IMR-90 (cell line): ENCODE measurements at regions not wholly inside any gene's neighbourhood (a gene's known extent, or its start where the extent isn't known, plus 50 kb on each side); places are given as distances from the start of the nearest gene placed in this dataset.

ENCODE experiments used
- ATAC-seq: fragments of 200-7000 bp; cut with Tn5 transposase; 2 replicates; pipeline ENCODE4 v1.9.1; 2020; ENCODE audit warnings: low read depth, mild to moderate bottlenecking, moderate library complexity
- BruUV-seq: library from RNA; stranded (reverse); fragments of 400-500 nt; replicated peaks from 2 replicates; lab custom pipeline; 2021; lab: Mats Ljungman, UMichigan
- CTCF ChIA-PET: fragments of 300-600 bp; formaldehyde crosslinking; extraction: SDS; loops from one replicate; lab custom pipeline; 2021; ENCODE audit warnings: antibody characterized with exemption; lab: Yijun Ruan, JAX
- POLR2A ChIA-PET: fragments of 300-600 bp; sonication (Branson Sonifier 250); formaldehyde crosslinking; loops from one replicate; lab custom pipeline; 2022; ENCODE audit warnings: antibody characterized with exemption; ENCODE audit not compliant: unreplicated experiment; lab: Charles Lee
- DNase-seq: peaks from one replicate; pipeline ENCODE4 v3.0.0; 2013
- H2AFZ ChIP-seq: replicated peaks from 2 replicates; pipeline ENCODE3; 2013; ENCODE audit warnings: low read length, mild to moderate bottlenecking; ENCODE audit not compliant: poor library complexity
- H2AK5ac ChIP-seq: 2 replicates; pipeline ENCODE4 v1.6.1; 2013; ENCODE audit warnings: low read depth, low read length, inconsistent platforms
- H2AK9ac ChIP-seq: replicated peaks from 2 replicates; pipeline ENCODE3; 2013; ENCODE audit warnings: mild to moderate bottlenecking, low read depth, low read length, moderate library complexity; ENCODE audit not compliant: poor library complexity
- H2BK120ac ChIP-seq: 2 replicates; pipeline ENCODE4 v1.6.1; 2013; ENCODE audit warnings: low read depth, low read length, inconsistent platforms
- H2BK15ac ChIP-seq: 3 replicates; pipeline ENCODE4 v1.6.1; 2013; ENCODE audit warnings: low read depth, low read length, inconsistent platforms
- H2BK20ac ChIP-seq: 2 replicates; pipeline ENCODE4 v1.6.1; 2013; ENCODE audit warnings: low read depth, mild to moderate bottlenecking, inconsistent platforms, low read length, moderate library complexity
- H2BK5ac ChIP-seq: 2 replicates; pipeline ENCODE4 v1.6.1; 2013; ENCODE audit warnings: mild to moderate bottlenecking, low read depth, low read length, inconsistent platforms; ENCODE audit not compliant: poor library complexity, severe bottlenecking
- H3K14ac ChIP-seq: replicated peaks from 2 replicates; pipeline ENCODE4 v1.6.1; 2013; ENCODE audit warnings: low read depth, low read length, inconsistent platforms
- H3K18ac ChIP-seq: 2 replicates; pipeline ENCODE4 v1.6.1; 2013; ENCODE audit warnings: low read depth, low read length, control low read depth
- H3K23ac ChIP-seq: 2 replicates; pipeline ENCODE4 v1.6.1; 2013; ENCODE audit warnings: low read depth, low read length, inconsistent platforms
- H3K27ac ChIP-seq: 2 replicates; pipeline ENCODE4 v1.5.1; 2013; ENCODE audit warnings: mild to moderate bottlenecking, control low read depth, low read length; ENCODE audit not compliant: insufficient read depth
- H3K27me3 ChIP-seq: 2 replicates; pipeline ENCODE4 v1.6.1; 2013; ENCODE audit warnings: low read length; ENCODE audit not compliant: control insufficient read depth, insufficient read depth
- H3K36me3 ChIP-seq: 2 replicates; pipeline ENCODE4 v1.6.1; 2013; ENCODE audit warnings: low read length, mixed read lengths; ENCODE audit not compliant: control insufficient read depth, insufficient read depth
- H3K4ac ChIP-seq: 2 replicates; pipeline ENCODE4 v1.6.1; 2013; ENCODE audit warnings: low read depth, low read length, inconsistent platforms
- H3K4me1 ChIP-seq: 2 replicates; pipeline ENCODE4 v1.6.1; 2013; ENCODE audit warnings: low read length, mixed read lengths; ENCODE audit not compliant: control insufficient read depth, insufficient read depth
- H3K4me2 ChIP-seq: 2 replicates; pipeline ENCODE4 v1.6.1; 2013; ENCODE audit warnings: low read depth, mild to moderate bottlenecking, control low read depth, low read length, moderate library complexity
- H3K4me3 ChIP-seq: 2 replicates; pipeline ENCODE4 v1.5.1; 2013; ENCODE audit warnings: low read depth, mild to moderate bottlenecking, control low read depth, low read length, moderate library complexity; ENCODE audit not compliant: insufficient read depth
- H3K56ac ChIP-seq: 2 replicates; pipeline ENCODE4 v1.6.1; 2013; ENCODE audit warnings: low read length, inconsistent platforms; ENCODE audit not compliant: insufficient read depth; ENCODE audit errors: extremely low read depth
- H3K79me1 ChIP-seq, 2 experiments: 2 replicates each; pipeline ENCODE4 v1.6.1; 2013; ENCODE audit warnings: low read length in 2 of 2, inconsistent platforms in 1 of 2, low read depth in 1 of 2
- H3K9ac ChIP-seq: 2 replicates; pipeline ENCODE4 v1.6.1; 2013; ENCODE audit warnings: low read depth, low read length, control low read depth
- H3K9me1 ChIP-seq: 2 replicates; pipeline ENCODE4 v1.6.1; 2013; ENCODE audit warnings: low read length, inconsistent platforms; ENCODE audit not compliant: insufficient read depth
- H3K9me3 ChIP-seq: 2 replicates; pipeline ENCODE4 v1.6.1; 2013; ENCODE audit warnings: low read length; ENCODE audit not compliant: control insufficient read depth, insufficient read depth
- H4K20me1 ChIP-seq: 2 replicates; pipeline ENCODE4 v1.6.1; 2013; ENCODE audit warnings: low read length, inconsistent platforms; ENCODE audit not compliant: insufficient read depth
- H4K5ac ChIP-seq: 2 replicates; pipeline ENCODE4 v1.6.1; 2013; ENCODE audit warnings: mild to moderate bottlenecking, low read depth, low read length, control low read depth
- H4K8ac ChIP-seq, 2 experiments: 2 replicates each; pipeline ENCODE4 v1.6.1; 2013; ENCODE audit warnings: low read depth in 2 of 2, low read length in 2 of 2, control low read depth in 1 of 2, inconsistent platforms in 1 of 2
- H4K91ac ChIP-seq: 2 replicates; pipeline ENCODE4 v1.6.1; 2013; ENCODE audit warnings: low read depth, low read length, inconsistent platforms; ENCODE audit not compliant: insufficient read depth
- BHLHE40 ChIP-seq: fragments of 150-350 bp; IDR thresholded peaks from 2 replicates; pipeline ENCODE4 v1.6.1; 2016; ENCODE audit warnings: mild to moderate bottlenecking, low read depth, low read length
- WGBS, 2 experiments: methylation state at CpG; one replicate each; pipeline versions ENCODE4 v1.1.5 to v1.1.7; 2013; ENCODE audit warnings: missing lambda C conversion rate in 2 of 2; ENCODE audit not compliant: insufficient read length in 1 of 2; ENCODE audit errors: extremely low coverage in 2 of 2; 5-methylcytosine and 5-hydroxymethylcytosine counted together
- dilution Hi-C: fragments of 300-500 bp; cut with HindIII; formaldehyde crosslinking; loops from one replicate; pipeline ENCODE4 v1.14.3; 2018; ENCODE audit warnings: low sequenced_read_pairs; ENCODE audit not compliant: unreplicated experiment
- in situ Hi-C: fragments of 300-500 bp; cut with MboI; formaldehyde crosslinking; loops from 3 replicates; pipeline ENCODE4 v1.14.3; 2019; ENCODE audit warnings: low sequenced_read_pairs, inconsistent platforms, mixed read lengths
- intact Hi-C: fragments of 100-400 bp; cut with micrococcal nuclease; formaldehyde crosslinking; loops from 2 replicates; pipeline ENCODE4 v1.10.0; 2022

DNA sequence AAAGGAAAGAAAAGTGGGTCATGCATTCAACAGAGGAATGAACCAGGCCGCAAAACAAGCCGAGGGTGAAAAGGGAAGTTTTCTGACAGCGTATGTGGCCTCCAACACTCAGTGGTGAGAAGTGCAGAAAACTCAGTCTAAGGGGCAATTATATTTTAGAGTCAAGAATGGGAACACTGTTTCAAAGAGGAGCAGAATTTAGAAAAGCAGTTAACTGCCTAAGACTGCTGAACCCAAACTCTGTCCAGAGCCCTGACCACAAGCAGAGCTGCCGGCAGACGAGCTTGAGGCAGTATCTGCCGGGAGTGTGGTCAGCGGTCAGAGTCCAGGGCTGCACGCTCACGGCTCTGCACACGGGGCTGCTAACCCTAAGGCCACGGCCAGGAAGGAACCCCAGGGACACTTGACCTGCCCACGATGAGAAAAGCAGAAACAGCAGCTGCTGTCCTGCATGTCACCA, 347.0 kb upstream of the ID2 start:
- Histone ChIP-seq H3K23ac (no peak overlapping the region), H4K5ac (no peak overlapping the region), H3K79me1 (no peaks in the 10 kb centered on the region), H2AFZ (no peak overlapping the region), H3K9me3 (no peaks in the 10 kb centered on the region), H3K4me3 (no peak overlapping the region), H2BK15ac (no peak overlapping the region), H4K20me1 (no peaks in the 10 kb centered on the region), H3K4ac (no peak overlapping the region), H4K91ac (no peak overlapping the region), H3K14ac (no peak overlapping the region), H3K9ac (no peak overlapping the region), H2BK20ac (no peak overlapping the region), H3K18ac (no peak overlapping the region), H2BK5ac (no peak overlapping the region), H2BK120ac (no peak overlapping the region), H3K4me1 (no peaks in the 10 kb centered on the region), H3K56ac (no peak overlapping the region), H4K8ac (no peak overlapping the region), H3K27me3 (peaks cover 2% of the 10 kb centered on the region; the same call in 1 of the 2 replicates), H2AK5ac (no peak overlapping the region), H2AK9ac (no peak overlapping the region), H3K27ac (no peak overlapping the region), H3K4me2 (no peak overlapping the region), H3K36me3 (no peaks in the 10 kb centered on the region), H3K9me1 (no peaks in the 10 kb centered on the region)
- intact Hi-C loops (no loop called here), dilution Hi-C loops (no loop called here), in situ Hi-C loops (no loop called here)
- CTCF ChIA-PET = no interaction called here
- DNase-seq = no peak
- TF ChIP-seq BHLHE40 = no peak
- POLR2A ChIA-PET = no interaction called here
- no TSS peak for BruUV-seq
- 50% methylated on average over 2 of the region's 12 CpGs; no CpG with 5 or more reads in 1 of the 2 experiments for WGBS, 2 experiments
- ATAC-seq = no peak
